K562 (cell line): ENCODE measurements at regions not wholly inside any gene's neighbourhood (a gene's known extent, or its start where the extent isn't known, plus 50 kb on each side); places are given as distances from the start of the nearest gene placed in this dataset.

Experiments
- ATAC-seq: fragments of 200-7000 bp; cut with Tn5 transposase; 3 replicates; pipeline ENCODE4 v1.9.1; 2020; ENCODE audit warnings: moderate library complexity
- BruUV-seq: library from RNA; stranded (reverse); fragments of 400-500 nt; replicated peaks from 2 replicates; lab custom pipeline; 2021; lab: Mats Ljungman, UMichigan
- CTCF ChIA-PET: fragments of 300-600 bp; formaldehyde crosslinking; extraction: SDS; loops from one replicate; lab custom pipeline; 2021; ENCODE audit warnings: low intra/inter-chr PET ratio; lab: Yijun Ruan, JAX
- POLR2A ChIA-PET: fragments of 300-600, 350-650 bp; sonication (Branson Sonifier 250); formaldehyde crosslinking; extraction: SDS; loops from one replicate; lab custom pipeline; 2021; ENCODE audit warnings: antibody characterized with exemption, inconsistent platforms; lab: Yijun Ruan, JAX
- DNase-seq, 4 experiments: peaks; one replicate each; pipeline versions ENCODE4 v3.0.0 to v3.0.0-alpha.2; 2011 to 2018; ENCODE audit warnings: low spot score in 3 of 4, mixed read lengths in 3 of 4; ENCODE audit errors: extremely low read depth in 1 of 4
- FAIRE-seq: peaks from 2 replicates; lab custom pipeline; 2011; peaks lifted over from hg19 to GRCh38; lab: Jason Lieb, UNC
- H2AFZ ChIP-seq: 2 replicates; pipeline ENCODE4 v1.6.0; 2011; ENCODE audit warnings: low read depth, low read length, control low read depth, inconsistent platforms
- H3K27ac ChIP-seq: fragments of 200-600 bp; 3 replicates; pipeline ENCODE4 v1.8.0; 2011; ENCODE audit warnings: low read depth, mild to moderate bottlenecking, control low read depth, inconsistent platforms, low read length, moderate library complexity, mixed read lengths; ENCODE audit errors: extremely low read depth
- H3K27me3 ChIP-seq, 2 experiments: fragments of 300-600 bp in 1 of 2; 2 replicates in 1 of 2; 3 replicates in 1 of 2; pipeline versions ENCODE4 v1.6.0 to v1.8.0; 2011; ENCODE audit warnings: inconsistent platforms in 2 of 2, low read length in 2 of 2, mild to moderate bottlenecking in 1 of 2, mixed read lengths in 1 of 2, moderate library complexity in 1 of 2; ENCODE audit not compliant: control insufficient read depth in 2 of 2, insufficient read depth in 2 of 2
- H3K36me3 ChIP-seq: fragments of 300-600 bp; 3 replicates; pipeline ENCODE4 v1.8.0; 2011; ENCODE audit warnings: mild to moderate bottlenecking, low read length, inconsistent platforms; ENCODE audit not compliant: control insufficient read depth, insufficient read depth
- H3K4me1 ChIP-seq, 2 experiments: fragments of 200-600 bp in 1 of 2; replicated peaks in 1 of 2; 2 replicates in 1 of 2; 3 replicates in 1 of 2; pipeline versions ENCODE4 v1.5.1 to v1.8.0; 2011; ENCODE audit warnings: inconsistent platforms in 2 of 2, low read length in 2 of 2, mild to moderate bottlenecking in 1 of 2, mixed read lengths in 1 of 2, moderate library complexity in 1 of 2; ENCODE audit not compliant: control insufficient read depth in 2 of 2, insufficient read depth in 2 of 2
- H3K4me2 ChIP-seq: 2 replicates; pipeline ENCODE4 v1.6.1; 2011; ENCODE audit warnings: low read length, control low read depth, inconsistent platforms, mixed read lengths; ENCODE audit not compliant: insufficient read depth
- H3K4me3 ChIP-seq: fragments of 200-600 bp; sonication (generic), shearing (Covaris generic); 2 replicates; pipeline ENCODE4 v1.5.1; 2016; ENCODE audit warnings: control low read depth, inconsistent platforms
- H3K79me2 ChIP-seq: fragments of 200-600 bp; 3 replicates; pipeline ENCODE4 v1.8.0; 2011; ENCODE audit warnings: low read length, inconsistent platforms; ENCODE audit not compliant: control insufficient read depth, insufficient read depth
- H3K9ac ChIP-seq, 2 experiments: 2 replicates each; pipeline versions ENCODE4 v1.6.0 to v1.6.1; 2011; ENCODE audit warnings: low read depth in 2 of 2, low read length in 2 of 2, control low read depth in 1 of 2, inconsistent platforms in 1 of 2, mild to moderate bottlenecking in 1 of 2, mixed read lengths in 1 of 2; ENCODE audit not compliant: insufficient read depth in 1 of 2
- H3K9me1 ChIP-seq: one replicate; pipeline ENCODE4 v1.6.0; 2011; ENCODE audit warnings: inconsistent platforms, mild to moderate bottlenecking, low read length, moderate library complexity; ENCODE audit not compliant: control insufficient read depth, insufficient read depth
- H3K9me3 ChIP-seq: replicated peaks from 2 replicates; pipeline ENCODE4 v1.5.1; 2011; ENCODE audit warnings: low read depth, low read length, inconsistent platforms; ENCODE audit not compliant: control insufficient read depth, insufficient read depth
- H4K20me1 ChIP-seq: replicated peaks from 2 replicates; pipeline ENCODE4 v1.6.1; 2011; ENCODE audit warnings: low read length, inconsistent platforms, mixed read lengths; ENCODE audit not compliant: control insufficient read depth, insufficient read depth
- ADNP ChIP-seq: fragments of 200-800 bp; sonication (Bioruptor generic); IDR thresholded peaks from 2 replicates; pipeline ENCODE4 v1.6.1; 2016; ENCODE audit warnings: missing genetic modification characterization, missing compliant biosample characterization
- CBX1 ChIP-seq: sonication (generic); IDR thresholded peaks from 2 replicates; pipeline ENCODE4 v1.6.1; 2016; ENCODE audit warnings: antibody characterized with exemption, low read depth, mild to moderate bottlenecking
- CREB1 ChIP-seq, 2 experiments: sonication (generic) in 1 of 2; formaldehyde crosslinking in 1 of 2; IDR thresholded peaks; 2 replicates each; pipeline versions ENCODE4 v1.6.1 to v1.8.0; 2012 to 2022; ENCODE audit warnings: inconsistent platforms in 1 of 2, mild to moderate bottlenecking in 1 of 2, missing genetic modification reagents in 1 of 2, moderate library complexity in 1 of 2
- IRF2 ChIP-seq: sonication (generic); formaldehyde crosslinking; IDR thresholded peaks from 2 replicates; pipeline ENCODE4 v1.8.1; 2022; ENCODE audit warnings: mild to moderate bottlenecking, missing genetic modification reagents
- MTA1 ChIP-seq: fragments of 450-650 bp; IDR thresholded peaks from 2 replicates; pipeline ENCODE4 v1.6.1; 2017; ENCODE audit warnings: borderline replicate concordance
- NR0B1 ChIP-seq: fragments of 450-650 bp; IDR thresholded peaks from one replicate; pipeline ENCODE4 v1.6.1; 2018; ENCODE audit warnings: mild to moderate bottlenecking, moderate library complexity; ENCODE audit not compliant: partially characterized antibody
- PHB2 ChIP-seq: fragments of 450-650 bp; IDR thresholded peaks from 2 replicates; pipeline ENCODE4 v1.6.1; 2017; ENCODE audit warnings: low read depth
- RBM39 ChIP-seq: fragments of 200-400 bp; formaldehyde crosslinking; optimal IDR thresholded peaks from 2 replicates; pipeline ENCODE3; 2018; ENCODE audit warnings: low read depth, low read length
- RFX5 ChIP-seq: IDR thresholded peaks from 2 replicates; pipeline ENCODE4 v1.6.1; 2011; ENCODE audit warnings: low read depth, mild to moderate bottlenecking, improper control_type of control experiment, low read length
- RHOXF2B ChIP-seq: fragments of 250-450 bp; sonication (Bioruptor Pico); conservative IDR thresholded peaks from 2 replicates; pipeline ENCODE4 v1.5.1; 2021
- TSHZ1 ChIP-seq: fragments of 250-450 bp; sonication (Bioruptor Pico); IDR thresholded peaks from 2 replicates; pipeline ENCODE4 v1.4.0; 2020; ENCODE audit warnings: mild to moderate bottlenecking, moderate library complexity
- ZFPM2 ChIP-seq: fragments of 250-450 bp; sonication (Bioruptor Pico); IDR thresholded peaks from 2 replicates; pipeline ENCODE4 v1.5.1; 2022; ENCODE audit warnings: mild to moderate bottlenecking
- ZNF197 ChIP-seq: fragments of 200-800 bp; sonication (Bioruptor generic); IDR thresholded peaks from 2 replicates; pipeline ENCODE4 v1.6.1; 2016; ENCODE audit warnings: low read depth, missing genetic modification characterization, missing compliant biosample characterization
- ZNF384 ChIP-seq: IDR thresholded peaks from 2 replicates; pipeline ENCODE4 v1.6.1; 2012; ENCODE audit warnings: low read depth, low read length, improper control_type of control experiment
- ZNF507 ChIP-seq: conservative IDR thresholded peaks from 2 replicates; pipeline ENCODE4 v1.6.1; 2017; ENCODE audit warnings: missing genetic modification characterization, missing compliant biosample characterization
- ZNF707 ChIP-seq: fragments of 250-450 bp; sonication (Bioruptor Pico); conservative IDR thresholded peaks from 2 replicates; pipeline ENCODE4 v1.8.0; 2022; ENCODE audit warnings: inconsistent platforms, mild to moderate bottlenecking, moderate library complexity
- ZNF780A ChIP-seq: fragments of 250-450 bp; sonication (Bioruptor Pico); IDR thresholded peaks from 2 replicates; pipeline ENCODE4 v1.5.0; 2021; ENCODE audit warnings: mild to moderate bottlenecking
- ZNF830 ChIP-seq: fragments of 250-450 bp; sonication (Bioruptor Pico); IDR thresholded peaks from 2 replicates; pipeline ENCODE4 v1.5.0; 2021; ENCODE audit warnings: mild to moderate bottlenecking
- WGBS: fragments of 100-300 bp; shearing (Covaris generic); methylation state at CpG from one replicate; pipeline ENCODE4 v1.1.6; 2016; ENCODE audit warnings: low coverage, mixed read lengths; ENCODE audit not compliant: insufficient coverage; ENCODE audit errors: missing lambda C conversion rate; 5-methylcytosine and 5-hydroxymethylcytosine counted together
- in situ Hi-C: fragments of 300-500 bp; cut with MboI; formaldehyde crosslinking; loops from 4 replicates; pipeline ENCODE4 v1.15.0; 2018; ENCODE audit warnings: inconsistent platforms, mixed read lengths
- intact Hi-C: fragments of 100-400 bp; cut with micrococcal nuclease; formaldehyde crosslinking; loops from 2 replicates; pipeline ENCODE4 v1.14.2; 2022
- TF ChIP-seq, protein P1 (sequence below): fragments of 250-450 bp; sonication (Bioruptor Pico); IDR thresholded peaks from 2 replicates; pipeline ENCODE4 v1.8.0; 2021; ENCODE audit warnings: borderline replicate concordance, mild to moderate bottlenecking, moderate library complexity; ENCODE audit not compliant: poor library complexity, severe bottlenecking

GRCh38 chrX:489820-490219, 103.1 kb upstream of the PPP2R3B start:
- DNase-seq: no peak
- WGBS: 0% methylated on average over 2 of the region's 12 CpGs
- CTCF ChIA-PET: no interaction called here
- no peak overlapping the region for H3K4me2 ChIP-seq
- no peak overlapping the region for H3K4me3 ChIP-seq
- intact Hi-C loops: no loop called here
- peaks cover 0 to 4% of the 10 kb centered on the region in 2 experiments; a peak in 1 of 5 replicates for H3K27me3 ChIP-seq
- no peak for ATAC-seq
- H3K36me3 ChIP-seq: no peaks in the 10 kb centered on the region
- TF ChIP-seq ADNP (tag) (no peak), NR0B1 (no peak), TSHZ1 (CRISPR knock-in tag) (no peak), IRF2 (CRISPR knock-in tag) (no peak), ZNF830 (CRISPR knock-in tag) (no peak), CBX1 (no peak), PHB2 (no peak), ZNF197 (CRISPR knock-in tag) (no peak), RFX5 (no peak), ZFPM2 (CRISPR knock-in tag) (no peak), MTA1 (no peak), RBM39 (no peak), ZNF507 (tag) (no peak), ZNF780A (no peak), RHOXF2B (CRISPR knock-in tag) (no peak), ZNF707 (no peak), CREB1 (IDR thresholded peaks at IDR 0.05) (no peak), CREB1 (CRISPR knock-in tag; IDR thresholded peaks at IDR 0.05) (no peak), ZNF384 (no peak)
- TF ChIP-seq, protein P1, sequence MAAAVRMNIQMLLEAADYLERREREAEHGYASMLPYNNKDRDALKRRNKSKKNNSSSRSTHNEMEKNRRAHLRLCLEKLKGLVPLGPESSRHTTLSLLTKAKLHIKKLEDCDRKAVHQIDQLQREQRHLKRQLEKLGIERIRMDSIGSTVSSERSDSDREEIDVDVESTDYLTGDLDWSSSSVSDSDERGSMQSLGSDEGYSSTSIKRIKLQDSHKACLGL: no peak
- no peaks in the 10 kb centered on the region for H3K79me2 ChIP-seq
- POLR2A ChIA-PET: no interaction called here
- H4K20me1 ChIP-seq: no peaks in the 10 kb centered on the region
- no peak overlapping the region for H3K9ac ChIP-seq
- H3K4me1 ChIP-seq: no peaks in the 10 kb centered on the region
- H2AFZ ChIP-seq: no peak overlapping the region
- no peaks in the 10 kb centered on the region for H3K9me3 ChIP-seq
- BruUV-seq: no TSS peak
- no peaks in the 10 kb centered on the region for H3K9me1 ChIP-seq
- FAIRE-seq: no peak
- no peak overlapping the region for H3K27ac ChIP-seq
- in situ Hi-C loops: no loop called here
